HG03135 (cell line): ENCODE measurements at regions not wholly inside any gene's neighbourhood (a gene's known extent, or its start where the extent isn't known, plus 50 kb on each side); places are given as distances from the start of the nearest gene placed in this dataset.
A peak's percentile ranks its signal among the peaks of the same experiment; 100 is the strongest.
"Not testable (repeated sequence)": the region's sequence is repeated elsewhere in the genome, so short reads cannot be mapped to it uniquely, and the experiment has no call there.

Experiments used
- ATAC-seq: cut with Tn5 transposase; IDR thresholded peaks from one replicate; pipeline ENCODE4 v1.9.1; 2021; ENCODE audit warnings: mild to moderate bottlenecking, moderate library complexity; ENCODE audit not compliant: unreplicated experiment

- no peak for ATAC-seq
Measured at GRCh38 chr1:68673771-68674170, 176.9 kb upstream of the DEPDC1 start.

- ATAC-seq, result no peak
Measured at GRCh38 chr1:68675336-68675735, 178.5 kb upstream of the DEPDC1 start.

GRCh38 chr1:68677684-68678351 lies 180.9 kb upstream of the DEPDC1 start:
- no peak for ATAC-seq

- no peak for ATAC-seq
Measured at GRCh38 chr1:68696221-68696620, 199.3 kb upstream of the DEPDC1 start.

GRCh38 chr1:68703921-68704354 lies 207.1 kb upstream of the DEPDC1 start:
- ATAC-seq, result no peak

- no peak for ATAC-seq
Measured at GRCh38 chr1:68704800-68705443, 208.0 kb upstream of the DEPDC1 start.

GRCh38 chr1:68705466-68705865 lies 208.6 kb upstream of the DEPDC1 start:
- ATAC-seq, result no peak

- peak; percentile 60 for ATAC-seq
Measured at GRCh38 chr1:68706639-68707317, 209.9 kb upstream of the DEPDC1 start.

GRCh38 chr1:68717330-68717729 lies 220.4 kb upstream of the DEPDC1 start:
- ATAC-seq, result no peak

GRCh38 chr1:68720476-68720875 lies 223.6 kb upstream of the DEPDC1 start:
- ATAC-seq, result no peak

- no peak for ATAC-seq
Measured at GRCh38 chr1:68723791-68724190, 226.9 kb upstream of the DEPDC1 start.

GRCh38 chr1:68725001-68725752 lies 228.3 kb upstream of the DEPDC1 start:
- no peak for ATAC-seq

GRCh38 chr1:68739486-68739885 lies 242.6 kb upstream of the DEPDC1 start:
- not testable (repeated sequence) for ATAC-seq

GRCh38 chr1:68745011-68745410 lies 248.1 kb upstream of the DEPDC1 start:
- ATAC-seq, result no peak

- ATAC-seq, result no peak
Measured at GRCh38 chr1:68745451-68745850, 248.6 kb upstream of the DEPDC1 start.

- no peak for ATAC-seq
Measured at GRCh38 chr1:68746378-68746777, 249.5 kb upstream of the DEPDC1 start.

- no peak for ATAC-seq
Measured at GRCh38 chr1:68751723-68752122, 254.8 kb upstream of the DEPDC1 start.

GRCh38 chr1:68758666-68759209 lies 261.9 kb upstream of the DEPDC1 start:
- no peak for ATAC-seq

- no peak for ATAC-seq
Measured at GRCh38 chr1:68767941-68768340, 271.1 kb upstream of the DEPDC1 start.

GRCh38 chr1:68770817-68771216 lies 273.9 kb upstream of the DEPDC1 start:
- ATAC-seq, result no peak

- ATAC-seq, result no peak
Measured at GRCh38 chr1:68777851-68778250, 281.0 kb upstream of the DEPDC1 start.
